RWPE2 (cell line): ENCODE measurements at regions not wholly inside any gene's neighbourhood (a gene's known extent, or its start where the extent isn't known, plus 50 kb on each side); places are given as distances from the start of the nearest gene placed in this dataset.

Experiments used
- ATAC-seq: fragments of 200-7000 bp; cut with Tn5 transposase; 3 replicates; pipeline ENCODE4 v1.9.1; 2021; ENCODE audit warnings: low read depth
- DNase-seq: peaks from one replicate; pipeline ENCODE4 v3.0.0-alpha.2; 2020; ENCODE audit warnings: low spot score
- H3K27ac ChIP-seq: fragments of 450-650 bp; 2 replicates; pipeline ENCODE4 v1.5.1; 2017; ENCODE audit warnings: mild to moderate bottlenecking; ENCODE audit not compliant: poor library complexity, severe bottlenecking
- H3K27me3 ChIP-seq: fragments of 250-450 bp; sonication (Bioruptor Pico); 2 replicates; pipeline ENCODE4 v1.5.1; 2021; ENCODE audit warnings: mild to moderate bottlenecking, moderate library complexity; ENCODE audit not compliant: insufficient read depth, poor library complexity, severe bottlenecking
- H3K36me3 ChIP-seq: fragments of 250-450 bp; sonication (Bioruptor Pico); 2 replicates; pipeline ENCODE4 v1.5.1; 2020; ENCODE audit warnings: low read depth, mild to moderate bottlenecking, moderate library complexity
- H3K4me1 ChIP-seq: fragments of 250-450 bp; sonication (Bioruptor Pico); 2 replicates; pipeline ENCODE4 v1.5.1; 2021; ENCODE audit warnings: mild to moderate bottlenecking, moderate library complexity; ENCODE audit not compliant: insufficient read depth, poor library complexity, severe bottlenecking
- H3K4me3 ChIP-seq: fragments of 250-450 bp; sonication (Bioruptor Pico); 2 replicates; pipeline ENCODE4 v1.5.1; 2021; ENCODE audit warnings: mild to moderate bottlenecking, moderate library complexity; ENCODE audit not compliant: severe bottlenecking
- H3K9me3 ChIP-seq: fragments of 250-450 bp; sonication (Bioruptor Pico); 2 replicates; pipeline ENCODE4 v1.5.1; 2021; ENCODE audit warnings: mild to moderate bottlenecking, moderate library complexity; ENCODE audit not compliant: severe bottlenecking
- CTCF ChIP-seq: fragments of 450-650 bp; IDR thresholded peaks from one replicate; pipeline ENCODE4 v1.5.1; 2017; ENCODE audit warnings: mild to moderate bottlenecking, moderate library complexity; ENCODE audit not compliant: poor library complexity, severe bottlenecking

DNA sequence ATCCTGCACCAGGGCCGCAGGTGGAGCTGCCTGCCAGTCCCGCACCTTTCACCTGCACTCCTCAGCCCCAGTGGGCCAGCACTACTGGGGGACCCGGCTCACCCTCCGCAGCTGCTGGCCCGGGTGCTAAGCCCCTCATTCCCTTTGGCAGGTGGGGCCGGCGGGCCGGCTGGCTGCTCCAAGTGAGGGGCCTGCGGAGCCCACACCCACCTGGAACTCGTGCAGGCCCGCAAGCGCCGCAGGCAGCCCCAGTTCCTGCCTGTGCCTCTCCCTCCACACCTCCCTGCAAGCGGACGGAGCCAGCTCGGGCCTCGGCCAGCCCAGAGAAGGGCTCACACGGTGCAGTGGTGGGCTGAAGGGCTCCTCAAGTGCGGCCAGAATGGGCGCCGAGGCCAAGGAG lies 199.0 kb upstream of the HS3ST5 start:
- no peak for ATAC-seq
- no peaks in the 10 kb centered on the region for H3K36me3 ChIP-seq
- no peaks in the 10 kb centered on the region for H3K4me1 ChIP-seq
- H3K4me3 ChIP-seq, result no peak overlapping the region
- no peaks in the 10 kb centered on the region for H3K9me3 ChIP-seq
- DNase-seq, result no peak
- no peak overlapping the region for H3K27ac ChIP-seq
- TF ChIP-seq CTCF, result no peak
- H3K27me3 ChIP-seq, result no peaks in the 10 kb centered on the region

DNA sequence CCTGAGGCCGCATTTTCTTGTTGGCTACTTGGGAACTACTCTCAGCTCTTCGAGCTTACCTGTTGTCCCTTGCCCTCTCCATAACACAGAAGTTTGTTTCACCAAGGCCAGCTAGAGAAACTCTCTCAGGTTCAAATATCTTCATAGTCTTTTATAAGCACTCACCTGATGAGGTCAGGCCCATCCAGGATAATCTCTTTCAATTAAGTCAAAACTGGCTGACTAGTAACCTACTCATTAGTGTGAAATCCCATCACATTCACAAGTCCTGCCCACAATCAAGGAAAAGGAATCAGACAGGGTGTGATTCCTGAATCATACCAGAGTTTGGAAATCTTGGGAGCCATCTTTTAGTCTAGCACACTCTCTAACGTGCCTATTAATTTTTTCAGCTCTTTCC lies 195.2 kb upstream of the HS3ST5 start:
- no peaks in the 10 kb centered on the region for H3K9me3 ChIP-seq
- TF ChIP-seq CTCF, result no peak
- DNase-seq, result no peak
- no peak for ATAC-seq
- no peaks in the 10 kb centered on the region for H3K27me3 ChIP-seq
- no peak overlapping the region for H3K27ac ChIP-seq
- H3K36me3 ChIP-seq, result no peaks in the 10 kb centered on the region
- no peak overlapping the region for H3K4me3 ChIP-seq
- H3K4me1 ChIP-seq, result no peaks in the 10 kb centered on the region

DNA sequence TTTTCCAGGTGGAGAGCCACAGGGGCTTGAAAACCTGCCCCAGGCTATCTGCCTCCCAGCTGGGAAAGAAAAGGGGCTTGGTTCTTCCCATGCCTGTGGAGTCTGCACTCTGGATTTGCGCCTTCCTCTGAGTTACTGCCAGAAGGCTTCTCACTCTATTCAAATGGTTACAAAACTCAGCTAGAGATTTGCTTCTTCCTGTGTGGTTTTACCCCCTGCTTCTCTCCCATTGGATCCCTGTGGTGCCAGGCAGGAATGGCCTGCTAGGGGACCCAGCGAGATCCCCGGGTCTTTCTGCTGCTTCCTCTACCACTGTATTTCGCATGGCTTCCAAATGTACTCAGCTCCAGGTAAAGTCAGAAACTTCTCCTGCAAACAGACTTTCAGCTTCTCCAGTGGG lies 192.0 kb upstream of the HS3ST5 start:
- Histone ChIP-seq H3K9me3 (no peaks in the 10 kb centered on the region), H3K4me1 (no peaks in the 10 kb centered on the region), H3K27me3 (no peaks in the 10 kb centered on the region), H3K4me3 (no peak overlapping the region), H3K36me3 (no peaks in the 10 kb centered on the region), H3K27ac (no peak overlapping the region)
- no peak for ATAC-seq
- TF ChIP-seq CTCF, result no peak
- DNase-seq, result no peak

- Histone ChIP-seq H3K9me3 (no peaks in the 10 kb centered on the region), H3K36me3 (no peaks in the 10 kb centered on the region), H3K27me3 (no peaks in the 10 kb centered on the region), H3K4me1 (no peaks in the 10 kb centered on the region), H3K27ac (no peak overlapping the region), H3K4me3 (no peak overlapping the region)
- TF ChIP-seq CTCF, result no peak
- DNase-seq, result no peak
- ATAC-seq, result no peak
These were observed 181.3 kb upstream of the HS3ST5 start for GRCh38 chr6:114524081-114524480.

DNA sequence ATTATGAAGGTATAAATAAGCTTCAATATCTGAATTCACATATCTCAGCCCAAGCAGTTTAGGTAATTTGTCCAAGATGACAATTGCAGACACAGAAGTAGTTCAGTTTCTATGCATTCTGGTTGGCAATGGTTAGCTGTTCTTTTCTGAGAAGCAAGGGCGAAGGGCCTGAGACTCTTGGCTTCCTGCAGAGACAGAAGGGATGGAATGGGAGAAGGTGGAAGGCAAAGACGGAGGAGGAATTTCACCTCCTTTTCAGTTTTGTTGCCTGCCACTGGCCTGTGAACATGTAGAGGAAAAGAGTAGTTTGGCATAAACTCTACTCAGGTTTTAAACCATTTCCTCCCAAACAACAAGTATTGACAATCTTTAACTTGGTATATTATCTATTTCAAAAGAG lies 180.7 kb upstream of the HS3ST5 start:
- H3K36me3 ChIP-seq, result no peaks in the 10 kb centered on the region
- no peak overlapping the region for H3K4me3 ChIP-seq
- H3K9me3 ChIP-seq, result no peaks in the 10 kb centered on the region
- ATAC-seq, result no peak
- DNase-seq, result no peak
- no peaks in the 10 kb centered on the region for H3K4me1 ChIP-seq
- H3K27me3 ChIP-seq, result no peaks in the 10 kb centered on the region
- TF ChIP-seq CTCF, result no peak
- H3K27ac ChIP-seq, result no peak overlapping the region
